GM12891 (cell line): ENCODE measurements at regions not wholly inside any gene's neighbourhood (a gene's known extent, or its start where the extent isn't known, plus 50 kb on each side); places are given as distances from the start of the nearest gene placed in this dataset.

ENCODE experiments used
- POLR2A ChIP-seq: IDR thresholded peaks from 2 replicates; pipeline ENCODE4 v1.6.1; 2011; ENCODE audit warnings: low read depth, low read length, control low read depth
- POLR2AphosphoS5 ChIP-seq: IDR thresholded peaks from 2 replicates; pipeline ENCODE4 v1.6.1; 2011; ENCODE audit warnings: low read depth, low read length, control low read depth
- POU2F2 ChIP-seq: IDR thresholded peaks from 2 replicates; pipeline ENCODE4 v1.6.1; 2011; ENCODE audit warnings: low read depth, mild to moderate bottlenecking, control low read depth, low read length, moderate library complexity

DNA sequence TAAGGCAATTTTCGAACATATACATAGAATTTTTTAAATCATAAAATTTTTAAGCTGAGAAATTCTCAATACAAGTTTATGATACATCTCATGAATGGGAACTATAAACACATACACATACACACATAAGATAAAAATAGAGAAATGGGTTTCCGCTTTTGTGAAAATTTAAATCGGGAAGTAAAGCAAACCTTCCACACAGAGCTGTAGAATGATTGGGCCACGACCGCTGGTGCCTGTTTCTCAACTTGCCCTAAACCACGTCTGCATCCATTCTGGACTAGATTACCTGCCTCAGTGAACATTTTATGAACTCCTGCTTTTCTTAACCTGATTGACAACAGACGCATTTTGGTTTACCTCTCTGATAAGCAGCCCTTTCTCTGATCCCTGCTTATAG is 264.4 kb downstream of the SKAP2 start:
- no peak for TF ChIP-seq POLR2AphosphoS5
- no peak for TF ChIP-seq POLR2A
- no peak for TF ChIP-seq POU2F2
